Spleen (tissue), 7 donors: ENCODE measurements at regions not wholly inside any gene's neighbourhood (a gene's known extent, or its start where the extent isn't known, plus 50 kb on each side); places are given as distances from the start of the nearest gene placed in this dataset.

ENCODE experiments used
- POLR2A ChIP-seq, 3 donors: fragments of 450-650 bp; IDR thresholded peaks; one replicate each; pipeline ENCODE4 v1.5.1; 2017; ENCODE audit warnings: antibody characterized with exemption in 3 of 3, mild to moderate bottlenecking in 1 of 3
- POLR2AphosphoS5 ChIP-seq, 3 donors: sonication (generic); formaldehyde crosslinking; IDR thresholded peaks; one replicate each; pipeline ENCODE4 v1.5.1; 2017; ENCODE audit warnings: antibody characterized with exemption in 3 of 3
- TF ChIP-seq, protein P1 (sequence below), 11 experiments: fragments of 200-600 bp in 7 of 11; fragments of 450-650 bp in 4 of 11; sonication (generic) in 4 of 11; IDR thresholded peaks in 8 of 11; conservative IDR thresholded peaks in 3 of 11; 1 replicate in 7 of 11; 2 replicates in 4 of 11; pipeline versions ENCODE4 v1.4.0 to v1.8.0; 2016 to 2021; ENCODE audit warnings: antibody characterized with exemption in 11 of 11, inconsistent platforms in 4 of 11, mild to moderate bottlenecking in 1 of 11
- donor health status: DM: no; HTN: no; CAD: no; lungs with moderate emphysema.
- donor health status: DM: no; HTN: no; CAD: no.
- donor health status: DM: no; HTN: no; CAD: no.

DNA sequence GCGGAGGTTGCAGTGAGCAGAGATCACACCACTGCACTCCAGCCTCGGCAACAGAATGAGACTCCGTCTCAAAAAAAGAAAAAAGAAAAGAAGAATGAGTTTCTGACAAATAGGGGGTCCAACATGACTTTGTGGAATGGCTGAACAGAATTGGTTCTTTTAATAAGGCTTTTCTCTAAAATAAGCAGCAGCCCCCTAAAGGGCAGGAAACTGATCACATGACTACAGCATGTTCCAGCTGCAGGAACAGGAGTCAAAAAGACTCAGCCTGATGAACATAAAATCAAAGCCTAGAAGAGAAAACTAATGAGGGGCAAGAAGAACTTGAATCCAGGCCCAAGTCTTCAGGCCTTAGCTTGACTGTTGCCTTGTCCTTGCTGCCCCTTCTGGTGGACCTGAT, 89.7 kb upstream of the ARRDC4 start:
- TF ChIP-seq, protein P1, sequence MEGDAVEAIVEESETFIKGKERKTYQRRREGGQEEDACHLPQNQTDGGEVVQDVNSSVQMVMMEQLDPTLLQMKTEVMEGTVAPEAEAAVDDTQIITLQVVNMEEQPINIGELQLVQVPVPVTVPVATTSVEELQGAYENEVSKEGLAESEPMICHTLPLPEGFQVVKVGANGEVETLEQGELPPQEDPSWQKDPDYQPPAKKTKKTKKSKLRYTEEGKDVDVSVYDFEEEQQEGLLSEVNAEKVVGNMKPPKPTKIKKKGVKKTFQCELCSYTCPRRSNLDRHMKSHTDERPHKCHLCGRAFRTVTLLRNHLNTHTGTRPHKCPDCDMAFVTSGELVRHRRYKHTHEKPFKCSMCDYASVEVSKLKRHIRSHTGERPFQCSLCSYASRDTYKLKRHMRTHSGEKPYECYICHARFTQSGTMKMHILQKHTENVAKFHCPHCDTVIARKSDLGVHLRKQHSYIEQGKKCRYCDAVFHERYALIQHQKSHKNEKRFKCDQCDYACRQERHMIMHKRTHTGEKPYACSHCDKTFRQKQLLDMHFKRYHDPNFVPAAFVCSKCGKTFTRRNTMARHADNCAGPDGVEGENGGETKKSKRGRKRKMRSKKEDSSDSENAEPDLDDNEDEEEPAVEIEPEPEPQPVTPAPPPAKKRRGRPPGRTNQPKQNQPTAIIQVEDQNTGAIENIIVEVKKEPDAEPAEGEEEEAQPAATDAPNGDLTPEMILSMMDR (IDR thresholded peaks at IDR 0.05 in 8 of 11, conservative IDR thresholded peaks at IDR 0.05 in 3 of 11) = no peak
- TF ChIP-seq POLR2AphosphoS5 (IDR thresholded peaks at IDR 0.05) (no peak), POLR2A (IDR thresholded peaks at IDR 0.05) (no peak)
